T-cell (primary cell): ENCODE measurements at regions not wholly inside any gene's neighbourhood (a gene's known extent, or its start where the extent isn't known, plus 50 kb on each side); places are given as distances from the start of the nearest gene placed in this dataset.

Experiments
- ATAC-seq, 4 experiments: fragments of 200-7000 bp in 3 of 4; fragments of 150-1000 bp in 1 of 4; cut with Tn5 transposase; replicated peaks in 1 of 4; 1 replicate in 3 of 4; 2 replicates in 1 of 4; pipeline ENCODE4 v1.10.0; 2021; ENCODE audit warnings: moderate library complexity in 3 of 4, mild to moderate bottlenecking in 2 of 4, moderate number of reproducible peaks in 1 of 4
- CTCF ChIA-PET, 2 donors: fragments of 300-600 bp; sonication (Branson Sonifier 250); formaldehyde crosslinking; loops; one replicate each; lab custom pipeline; 2022; ENCODE audit warnings: antibody characterized with exemption in 2 of 2; lab: Charles Lee
- POLR2A ChIA-PET, 2 donors: fragments of 300-600 bp; sonication (Branson Sonifier 250); formaldehyde crosslinking; loops; one replicate each; lab custom pipeline; 2022; ENCODE audit warnings: antibody characterized with exemption in 2 of 2; lab: Charles Lee
- DNase-seq, 35 experiments: peaks; one replicate each; pipeline versions ENCODE4 v3.0.0 to v3.0.0-alpha.2; 2013 to 2023
- H3K27ac ChIP-seq: one replicate; pipeline ENCODE4 v1.5.1; 2013; ENCODE audit warnings: low read length
- H3K27me3 ChIP-seq, 2 experiments: replicated peaks in 1 of 2; 1 replicate in 1 of 2; 2 replicates in 1 of 2; pipeline versions ENCODE4 v1.6.1 to v1.7.0; 2013; ENCODE audit warnings: low read length in 1 of 2, mixed read lengths in 1 of 2; ENCODE audit not compliant: control insufficient read depth in 2 of 2, insufficient read depth in 2 of 2; ENCODE audit errors: extremely low read depth in 1 of 2
- H3K36me3 ChIP-seq, 2 donors: 1 replicate in 1 of 2; 2 replicates in 1 of 2; pipeline versions ENCODE4 v1.6.1 to v1.7.0; 2013; ENCODE audit warnings: low read length in 1 of 2; ENCODE audit not compliant: control insufficient read depth in 2 of 2, insufficient read depth in 1 of 2; ENCODE audit errors: extremely low read depth in 1 of 2
- H3K4me1 ChIP-seq, 2 experiments: 1 replicate in 1 of 2; 2 replicates in 1 of 2; pipeline versions ENCODE4 v1.6.1 to v1.7.0; 2013; ENCODE audit warnings: low read length in 2 of 2, mixed read lengths in 1 of 2; ENCODE audit not compliant: insufficient read depth in 2 of 2, control insufficient read depth in 1 of 2; ENCODE audit errors: extremely low read depth in 1 of 2
- H3K4me3 ChIP-seq, 2 donors: 1 replicate in 1 of 2; 2 replicates in 1 of 2; pipeline versions ENCODE4 v1.5.1 to v1.7.0; 2013; ENCODE audit warnings: mild to moderate bottlenecking in 2 of 2, low read length in 1 of 2, moderate library complexity in 1 of 2; ENCODE audit not compliant: control insufficient read depth in 1 of 2; ENCODE audit errors: extremely low read depth in 1 of 2
- H3K9me3 ChIP-seq: 2 replicates; pipeline ENCODE4 v1.7.0; 2013
- H3K27ac Mint-ChIP-seq, 2 donors: one replicate each; pipeline ENCODE4 v1.8.0; 2020 to 2021; ENCODE audit warnings: mild to moderate bottlenecking in 2 of 2, mixed read lengths in 2 of 2
- H3K27me3 Mint-ChIP-seq, 2 donors: one replicate each; pipeline ENCODE4 v1.8.0; 2021 to 2022; ENCODE audit warnings: mixed read lengths in 2 of 2
- H3K36me3 Mint-ChIP-seq: one replicate; pipeline ENCODE4 v1.8.0; 2021; ENCODE audit warnings: mixed read lengths
- H3K4me1 Mint-ChIP-seq, 3 donors: one replicate each; pipeline ENCODE4 v1.8.0; 2020 to 2022; ENCODE audit warnings: mixed read lengths in 3 of 3, mild to moderate bottlenecking in 1 of 3
- H3K4me3 Mint-ChIP-seq, 3 donors: one replicate each; pipeline ENCODE4 v1.8.0; 2020 to 2022; ENCODE audit warnings: mild to moderate bottlenecking in 3 of 3, mixed read lengths in 3 of 3, moderate library complexity in 3 of 3
- H3K9me3 Mint-ChIP-seq, 3 donors: one replicate each; pipeline ENCODE4 v1.8.0; 2020 to 2022; ENCODE audit warnings: mixed read lengths in 3 of 3
- WGBS: methylation state at CpG from one replicate; pipeline ENCODE4 v1.1.5; 2013; ENCODE audit warnings: missing lambda C conversion rate; ENCODE audit not compliant: insufficient coverage; 5-methylcytosine and 5-hydroxymethylcytosine counted together

DNA sequence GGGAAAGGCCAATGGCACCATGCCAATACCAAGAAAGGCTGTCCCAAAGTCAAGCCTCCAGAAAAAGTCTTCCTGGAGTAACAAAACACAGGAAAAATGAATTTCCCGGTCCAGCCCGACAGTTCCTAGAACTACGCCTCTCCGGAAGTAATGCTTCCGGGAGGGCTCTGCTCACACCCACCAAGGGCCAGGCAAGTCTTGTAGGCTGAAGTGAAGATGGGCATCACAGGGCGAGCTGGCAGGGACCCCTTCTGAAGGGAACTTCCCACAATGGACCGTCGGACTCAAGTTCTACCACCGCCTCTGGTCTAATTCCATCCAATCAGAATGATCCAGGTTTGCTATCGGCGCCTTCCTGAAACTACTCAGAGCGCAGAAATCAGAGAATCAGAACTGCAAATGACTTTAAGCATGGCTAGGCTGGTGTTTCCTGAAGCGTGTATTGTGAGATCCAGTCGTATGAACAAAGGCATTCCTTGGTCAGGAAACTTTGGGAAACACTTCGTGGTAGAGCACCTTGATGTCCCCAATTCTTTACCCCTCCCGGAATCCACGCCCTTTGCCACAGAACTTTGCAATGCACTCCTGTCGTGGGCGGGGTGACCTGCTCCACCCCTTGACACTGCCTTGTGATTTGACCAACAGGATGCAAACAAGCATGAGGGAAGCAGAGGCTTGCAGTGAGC is 127.8 kb downstream of the BCOR start:
- WGBS: 73% methylated on average over 3 of the region's 19 CpGs
- Mint-ChIP-seq H3K9me3 (peaks cover 5 to 9% (median 6%) of the 10 kb centered on the region in 3 donors), H3K4me3 (peak overlapping the region in 1 of 3 donors; percentile 58)

DNA sequence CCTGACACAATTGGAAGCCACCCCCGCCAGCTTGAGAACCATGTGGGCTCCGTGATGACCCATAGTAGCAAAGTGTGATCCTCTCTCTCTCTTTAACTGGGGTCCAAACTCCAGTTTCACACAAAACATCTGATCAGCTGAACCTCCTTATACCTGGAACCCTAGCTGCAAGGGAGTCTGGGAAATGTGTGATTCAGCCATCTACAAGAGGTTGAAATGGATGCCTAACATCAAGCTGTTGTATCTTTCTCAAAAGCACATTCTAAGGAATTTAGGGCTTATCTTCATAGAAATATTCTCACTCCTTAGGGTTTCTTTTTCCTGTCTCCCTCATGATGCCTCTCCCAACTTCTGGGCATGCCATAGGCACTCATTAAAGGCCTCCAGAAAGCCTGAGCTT is 126.0 kb downstream of the BCOR start:
- Mint-ChIP-seq H3K27ac (no peak overlapping the region), H3K4me3 (no peak overlapping the region), H3K27me3 (no peaks in the 10 kb centered on the region), H3K36me3 (no peaks in the 10 kb centered on the region), H3K4me1 (peaks cover 18 to 28% (median 25%) of the 10 kb centered on the region in 3 donors), H3K9me3 (peaks cover 5 to 9% (median 6%) of the 10 kb centered on the region in 3 donors)
- whole genome bisulfite sequencing: no CpG with 5 or more reads among the region's 2 CpGs
- Histone ChIP-seq H3K4me1 (peaks cover 7 to 18% of the 10 kb centered on the region in 2 experiments), H3K27ac (no peak overlapping the region), H3K27me3 (no peaks in the 10 kb centered on the region), H3K36me3 (no peaks in the 10 kb centered on the region), H3K4me3 (no peak overlapping the region), H3K9me3 (no peaks in the 10 kb centered on the region)
- POLR2A ChIA-PET: no interaction called here
- CTCF ChIA-PET: interaction anchor here in 1 of 2 donors (0.7 kb wide), 1 partner anchor 383 kb away, joined by 3 read pairs; no protein-coding TSS in a partner anchor
- no peak for DNase-seq
- no peak for ATAC-seq

More for the DNA sequence above, 127.8 kb downstream of the BCOR start:
- Mint-ChIP-seq H3K4me1 (peaks cover 18 to 28% (median 25%) of the 10 kb centered on the region in 3 donors), H3K27me3 (peaks cover 0 to 3% of the 10 kb centered on the region in 2 donors), H3K36me3 (no peaks in the 10 kb centered on the region), H3K27ac (peak overlapping the region; percentile 82 to 83)
- no peak overlapping the region for H3K27ac ChIP-seq
- H3K27me3 ChIP-seq: no peaks in the 10 kb centered on the region
- peaks cover 7 to 18% of the 10 kb centered on the region in 2 experiments for H3K4me1 ChIP-seq
- H3K9me3 ChIP-seq: no peaks in the 10 kb centered on the region
- ChIA-PET CTCF (interaction anchor here in 1 of 2 donors (0.6 kb wide), 1 partner anchor 18 kb away, joined by 5 read pairs; no protein-coding TSS in a partner anchor), POLR2A (no interaction called here)
- DNase-seq (no peak), ATAC-seq (no peak)
- no peak overlapping the region for H3K4me3 ChIP-seq
- H3K36me3 ChIP-seq: no peaks in the 10 kb centered on the region

DNA sequence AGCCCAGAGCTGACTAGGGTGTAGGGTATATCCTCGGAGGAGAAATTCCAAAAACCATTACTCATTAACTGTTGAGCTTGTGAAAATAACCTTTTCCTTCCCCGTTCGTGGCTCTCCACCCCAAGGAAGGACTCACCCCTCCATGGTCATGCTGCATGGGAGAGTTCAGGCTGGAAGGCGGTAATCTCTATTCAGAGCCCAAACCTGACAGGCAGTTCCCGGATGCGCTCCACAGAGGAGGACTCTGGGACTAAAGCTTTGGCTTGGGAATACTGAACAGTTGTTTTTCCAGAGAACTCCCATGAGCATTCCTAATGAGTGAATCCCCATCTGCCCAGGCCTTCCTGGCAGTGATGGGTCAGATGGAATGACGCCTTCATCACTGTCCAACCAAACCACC is 125.4 kb downstream of the BCOR start:
- ChIA-PET POLR2A (no interaction called here), CTCF (interaction anchor here in 1 of 2 donors (0.5 kb wide), 1 partner anchor 15 kb away, joined by 7 read pairs; no protein-coding TSS in a partner anchor)
- H3K9me3 Mint-ChIP-seq: peaks cover 5 to 9% (median 6%) of the 10 kb centered on the region in 3 donors
- no peak overlapping the region for H3K27ac ChIP-seq
- DNase-seq: no peak
- H3K36me3 Mint-ChIP-seq: no peaks in the 10 kb centered on the region
- no peaks in the 10 kb centered on the region for H3K36me3 ChIP-seq
- H3K4me1 ChIP-seq: peaks cover 7 to 18% of the 10 kb centered on the region in 2 experiments
- no peak overlapping the region for H3K27ac Mint-ChIP-seq
- H3K9me3 ChIP-seq: no peaks in the 10 kb centered on the region
- no peaks in the 10 kb centered on the region for H3K27me3 Mint-ChIP-seq
- peaks cover 18 to 28% (median 25%) of the 10 kb centered on the region in 3 donors for H3K4me1 Mint-ChIP-seq
- H3K4me3 Mint-ChIP-seq: no peak overlapping the region
- no peak overlapping the region for H3K4me3 ChIP-seq
- H3K27me3 ChIP-seq: no peaks in the 10 kb centered on the region
- no peak for ATAC-seq
- WGBS: no CpG with 5 or more reads among the region's 7 CpGs

GRCh38 chrX:39973810-39974209 is 123.9 kb downstream of the BCOR start:
- Histone ChIP-seq H3K27ac (no peak overlapping the region), H3K4me3 (no peak overlapping the region), H3K4me1 (peaks cover 6 to 17% of the 10 kb centered on the region in 2 experiments), H3K9me3 (no peaks in the 10 kb centered on the region), H3K36me3 (no peaks in the 10 kb centered on the region), H3K27me3 (no peaks in the 10 kb centered on the region)
- WGBS: no CpG with 5 or more reads among the region's 8 CpGs
- Mint-ChIP-seq H3K36me3 (no peaks in the 10 kb centered on the region), H3K27ac (no peak overlapping the region), H3K4me3 (no peak overlapping the region), H3K4me1 (peaks cover 16 to 28% (median 23%) of the 10 kb centered on the region in 3 donors), H3K9me3 (peaks cover 5 to 9% (median 6%) of the 10 kb centered on the region in 3 donors), H3K27me3 (peaks cover 0 to 4% of the 10 kb centered on the region in 2 donors)
- ATAC-seq (no peak), DNase-seq (no peak)
- CTCF ChIA-PET: no interaction called here
- POLR2A ChIA-PET: no interaction called here

DNA sequence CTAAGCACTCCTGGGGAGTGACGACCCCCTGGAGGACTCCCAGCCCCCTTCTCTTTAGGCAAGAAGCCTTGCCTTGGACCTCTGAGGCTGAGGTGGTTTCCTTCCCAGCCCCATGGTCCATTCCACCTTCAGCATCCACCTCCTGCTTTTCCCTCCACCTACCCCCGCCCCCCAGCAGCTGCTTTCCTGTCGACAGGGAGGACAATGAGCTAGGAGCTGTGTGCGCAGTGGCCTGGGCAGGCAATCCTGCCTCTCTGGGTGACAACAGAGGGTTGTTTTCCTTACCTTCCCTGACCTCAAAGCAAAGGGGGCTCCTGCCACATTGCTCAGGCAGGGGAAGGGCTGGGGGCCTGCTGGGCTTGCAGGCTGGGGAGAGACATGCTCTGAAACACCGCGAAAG is 123.5 kb downstream of the BCOR start:
- CTCF ChIA-PET: interaction anchor here in 1 of 2 donors (0.5 kb wide), 1 partner anchor 84 kb away, joined by 5 read pairs; no protein-coding TSS in a partner anchor
- WGBS: no CpG with 5 or more reads among the region's 6 CpGs
- no peak overlapping the region for H3K4me3 ChIP-seq

DNA sequence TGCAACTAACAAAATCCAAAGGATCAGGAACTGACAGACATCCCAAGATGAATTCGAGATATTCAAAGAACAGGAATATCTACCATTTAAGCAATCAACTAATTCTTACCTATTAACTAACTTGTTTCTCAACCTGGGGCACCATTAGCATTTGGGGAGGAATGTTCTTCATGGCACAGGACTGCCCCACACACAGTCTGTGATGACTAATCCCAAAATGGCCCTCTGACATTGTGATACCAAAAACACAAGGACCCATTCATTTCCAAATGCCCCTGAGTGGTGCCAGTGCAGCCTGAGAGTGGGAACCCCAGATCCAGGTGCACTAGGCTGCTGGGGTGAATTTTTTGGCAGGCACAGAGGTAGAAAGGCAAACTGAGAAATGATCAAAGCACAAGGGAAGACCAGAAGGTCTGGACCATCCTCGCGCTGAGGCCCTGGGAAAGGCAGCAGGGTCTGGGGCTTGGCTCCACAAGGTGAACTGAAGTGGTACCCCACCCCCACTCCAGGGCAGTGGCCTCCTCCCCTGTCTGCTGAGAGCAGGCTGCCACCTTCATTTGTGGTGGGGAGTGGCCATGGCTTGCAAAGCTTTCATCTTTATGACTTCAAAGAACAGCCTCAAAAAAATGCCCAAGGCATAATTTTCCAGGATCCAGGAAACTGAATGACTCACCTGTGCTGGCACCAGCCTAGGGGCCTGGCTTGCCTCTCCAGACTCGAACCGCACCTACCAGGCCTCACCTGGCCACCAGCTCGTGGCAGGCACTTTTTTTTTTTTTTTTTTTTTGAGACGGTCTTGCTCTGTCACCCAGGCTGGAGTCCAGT is 122.4 kb downstream of the BCOR start:
- H3K27ac ChIP-seq: no peak overlapping the region
- no CpG with 5 or more reads among the region's 7 CpGs for WGBS
- DNase-seq (no peak), ATAC-seq (no peak)
- H3K36me3 ChIP-seq: no peaks in the 10 kb centered on the region
- ChIA-PET POLR2A (interaction anchor here in 1 of 2 donors (0.7 kb wide), 1 partner anchor 191 kb away, joined by 9 read pairs; no protein-coding TSS in a partner anchor), CTCF (no interaction called here)
- peaks cover 0 to 4% of the 10 kb centered on the region in 2 donors for H3K27me3 Mint-ChIP-seq
- H3K4me1 ChIP-seq: peaks cover 0 to 2% of the 10 kb centered on the region in 2 experiments
- H3K9me3 Mint-ChIP-seq: peaks cover 5 to 9% (median 6%) of the 10 kb centered on the region in 3 donors
- no peak overlapping the region for H3K27ac Mint-ChIP-seq
- H3K4me1 Mint-ChIP-seq: peaks cover 3 to 13% (median 10%) of the 10 kb centered on the region in 3 donors
- no peak overlapping the region for H3K4me3 Mint-ChIP-seq
- no peak overlapping the region for H3K4me3 ChIP-seq
- H3K27me3 ChIP-seq: no peaks in the 10 kb centered on the region
- H3K36me3 Mint-ChIP-seq: no peaks in the 10 kb centered on the region
- no peaks in the 10 kb centered on the region for H3K9me3 ChIP-seq

More for the DNA sequence above, 123.5 kb downstream of the BCOR start:
- no peaks in the 10 kb centered on the region for H3K9me3 ChIP-seq
- H3K27me3 Mint-ChIP-seq: peaks cover 0 to 4% of the 10 kb centered on the region in 2 donors
- peaks cover 4 to 12% of the 10 kb centered on the region in 2 experiments for H3K4me1 ChIP-seq
- peaks cover 5 to 9% (median 6%) of the 10 kb centered on the region in 3 donors for H3K9me3 Mint-ChIP-seq
- no peak for DNase-seq
- H3K27ac Mint-ChIP-seq: no peak overlapping the region
- ATAC-seq: no peak
- POLR2A ChIA-PET: no interaction called here
- peaks cover 12 to 23% (median 19%) of the 10 kb centered on the region in 3 donors for H3K4me1 Mint-ChIP-seq
- H3K36me3 ChIP-seq: no peaks in the 10 kb centered on the region
- H3K27me3 ChIP-seq: no peaks in the 10 kb centered on the region
- no peak overlapping the region for H3K4me3 Mint-ChIP-seq
- no peaks in the 10 kb centered on the region for H3K36me3 Mint-ChIP-seq
- H3K27ac ChIP-seq: no peak overlapping the region
